AG20443 (cell line): ENCODE measurements at regions not wholly inside any gene's neighbourhood (a gene's known extent, or its start where the extent isn't known, plus 50 kb on each side); places are given as distances from the start of the nearest gene placed in this dataset.
"Not testable (repeated sequence)": the region's sequence is repeated elsewhere in the genome, so short reads cannot be mapped to it uniquely, and the experiment has no call there.

ENCODE experiments used
- DNase-seq: peaks from one replicate; pipeline ENCODE4 v3.0.0; 2012; ENCODE audit warnings: low spot score, mixed read lengths

GRCh38 chr3:107942951-107943749, 147.7 kb downstream of the CD47 start:
- DNase-seq = peak; percentile 14

- no peak for DNase-seq
Measured at GRCh38 chr3:107942244-107942643, 148.6 kb downstream of the CD47 start.

GRCh38 chr3:107939691-107940442, 151.0 kb downstream of the CD47 start:
- no peak for DNase-seq

GRCh38 chr3:107938143-107938542, 152.7 kb downstream of the CD47 start:
- DNase-seq = peak; percentile 78

GRCh38 chr3:107934808-107935207, 156.0 kb downstream of the CD47 start:
- no peak for DNase-seq

GRCh38 chr3:107933450-107933849, 157.4 kb downstream of the CD47 start:
- no peak for DNase-seq

- no peak for DNase-seq
Measured at GRCh38 chr3:107931326-107931725, 159.5 kb downstream of the CD47 start.

GRCh38 chr3:107929088-107929487, 161.7 kb downstream of the CD47 start:
- DNase-seq = no peak

GRCh38 chr3:107928084-107928445, 162.8 kb downstream of the CD47 start:
- peak; percentile 61 for DNase-seq

- DNase-seq = peak; percentile 94
Measured at GRCh38 chr3:107927361-107928083, 163.3 kb downstream of the CD47 start.

- no peak for DNase-seq
Measured at GRCh38 chr3:107925851-107926250, 165.0 kb downstream of the CD47 start.

- DNase-seq = no peak
Measured at GRCh38 chr3:107921038-107921437, 169.8 kb downstream of the CD47 start.

- DNase-seq = no peak
Measured at GRCh38 chr3:107920538-107920937, 170.3 kb downstream of the CD47 start.

- DNase-seq = no peak
Measured at GRCh38 chr3:107919239-107919638, 171.6 kb downstream of the CD47 start.

- DNase-seq = no peak
Measured at GRCh38 chr3:107916171-107916570, 174.7 kb downstream of the CD47 start.

- DNase-seq = no peak
Measured at GRCh38 chr3:107915706-107916105, 175.1 kb downstream of the CD47 start.

- peak; percentile 23 for DNase-seq
Measured at GRCh38 chr3:107913701-107914100, 177.1 kb downstream of the CD47 start.

GRCh38 chr3:107911337-107912000, 179.4 kb downstream of the CD47 start:
- DNase-seq = no peak

GRCh38 chr3:107910713-107911259, 180.0 kb downstream of the CD47 start:
- no peak for DNase-seq

- not testable (repeated sequence) for DNase-seq
Measured at GRCh38 chr3:107909583-107909982, 181.2 kb downstream of the CD47 start.

GRCh38 chr3:107907996-107908395, 182.8 kb downstream of the CD47 start:
- no peak for DNase-seq

GRCh38 chr3:107904536-107905066, 186.2 kb downstream of the CD47 start:
- no peak for DNase-seq
